ES-I3 (cell line): ENCODE measurements at regions not wholly inside any gene's neighbourhood (a gene's known extent, or its start where the extent isn't known, plus 50 kb on each side); places are given as distances from the start of the nearest gene placed in this dataset.
"Not testable (repeated sequence)": the region's sequence is repeated elsewhere in the genome, so short reads cannot be mapped to it uniquely, and the experiment has no call there.

ENCODE experiments used
- H3K36me3 ChIP-seq: 2 replicates; pipeline ENCODE4 v1.6.1; 2013; ENCODE audit warnings: mild to moderate bottlenecking, low read length, control low read depth, moderate library complexity; ENCODE audit not compliant: insufficient read depth
- H3K4me1 ChIP-seq: 2 replicates; pipeline ENCODE4 v1.6.1; 2013; ENCODE audit warnings: mild to moderate bottlenecking, control low read depth, low read length; ENCODE audit not compliant: insufficient read depth
- H3K9ac ChIP-seq: 2 replicates; pipeline ENCODE4 v1.6.1; 2013; ENCODE audit warnings: low read depth, mild to moderate bottlenecking, low read length, moderate library complexity
- H3K9me3 ChIP-seq: 2 replicates; pipeline ENCODE4 v1.6.1; 2013; ENCODE audit warnings: mild to moderate bottlenecking, low read length, moderate library complexity; ENCODE audit not compliant: control insufficient read depth, insufficient read depth

GRCh38 chr21:28877318-28877884, 115.3 kb downstream of the LTN1 start:
- Histone ChIP-seq H3K9ac (no peak overlapping the region), H3K36me3 (peaks cover 18% of the 10 kb centered on the region), H3K9me3 (no peaks in the 10 kb centered on the region), H3K4me1 (no peaks in the 10 kb centered on the region)

- Histone ChIP-seq H3K36me3 (peaks cover 13% of the 10 kb centered on the region), H3K9ac (no peak overlapping the region), H3K4me1 (no peaks in the 10 kb centered on the region), H3K9me3 (no peaks in the 10 kb centered on the region)
Measured at GRCh38 chr21:28875078-28875477, 117.6 kb downstream of the LTN1 start.

GRCh38 chr21:28872218-28872617, 120.5 kb downstream of the LTN1 start:
- Histone ChIP-seq H3K9ac (no peak overlapping the region), H3K4me1 (no peaks in the 10 kb centered on the region), H3K36me3 (peaks cover 13% of the 10 kb centered on the region), H3K9me3 (no peaks in the 10 kb centered on the region)

GRCh38 chr21:28871388-28872010, 121.2 kb downstream of the LTN1 start:
- Histone ChIP-seq H3K36me3 (peaks cover 12% of the 10 kb centered on the region), H3K9me3 (no peaks in the 10 kb centered on the region)

GRCh38 chr21:28867401-28867800, 125.3 kb downstream of the LTN1 start:
- Histone ChIP-seq H3K9ac (no peak overlapping the region), H3K9me3 (no peaks in the 10 kb centered on the region), H3K4me1 (no peaks in the 10 kb centered on the region), H3K36me3 (peaks cover 3% of the 10 kb centered on the region; the same call in 1 of the 2 replicates)

More at GRCh38 chr21:28871388-28872010, 121.2 kb downstream of the LTN1 start:
- no peaks in the 10 kb centered on the region for H3K4me1 ChIP-seq
- H3K9ac ChIP-seq, result no peak overlapping the region

- no peaks in the 10 kb centered on the region for H3K4me1 ChIP-seq
- H3K9me3 ChIP-seq, result no peaks in the 10 kb centered on the region
- H3K36me3 ChIP-seq, result no peaks in the 10 kb centered on the region; the same call in 1 of the 2 replicates
- no peak overlapping the region for H3K9ac ChIP-seq
Measured at GRCh38 chr21:28865488-28866186, 127.0 kb downstream of the LTN1 start.

GRCh38 chr21:28858424-28858823, 134.3 kb downstream of the LTN1 start:
- no peak overlapping the region for H3K9ac ChIP-seq
- peaks cover 6% of the 10 kb centered on the region for H3K4me1 ChIP-seq
- H3K9me3 ChIP-seq, result no peaks in the 10 kb centered on the region
- no peaks in the 10 kb centered on the region for H3K36me3 ChIP-seq

GRCh38 chr21:28857752-28858151, 134.9 kb downstream of the LTN1 start:
- Histone ChIP-seq H3K9ac (no peak overlapping the region), H3K36me3 (no peaks in the 10 kb centered on the region), H3K9me3 (no peaks in the 10 kb centered on the region), H3K4me1 (peaks cover 6% of the 10 kb centered on the region)

GRCh38 chr21:28856588-28857250, 136.0 kb downstream of the LTN1 start:
- no peaks in the 10 kb centered on the region for H3K36me3 ChIP-seq
- H3K4me1 ChIP-seq, result peaks cover 6% of the 10 kb centered on the region
- H3K9ac ChIP-seq, result no peak overlapping the region
- no peaks in the 10 kb centered on the region for H3K9me3 ChIP-seq

- peaks cover 6% of the 10 kb centered on the region for H3K4me1 ChIP-seq
- H3K9me3 ChIP-seq, result no peaks in the 10 kb centered on the region
- H3K9ac ChIP-seq, result no peak overlapping the region
- no peaks in the 10 kb centered on the region for H3K36me3 ChIP-seq
Measured at GRCh38 chr21:28852706-28853105, 140.0 kb downstream of the LTN1 start.

- H3K9me3 ChIP-seq, result no peaks in the 10 kb centered on the region
- H3K4me1 ChIP-seq, result peaks cover 4% of the 10 kb centered on the region
- H3K9ac ChIP-seq, result no peak overlapping the region
- H3K36me3 ChIP-seq, result no peaks in the 10 kb centered on the region
Measured at GRCh38 chr21:28851645-28852044, 141.0 kb downstream of the LTN1 start.

GRCh38 chr21:28839237-28839636, 153.4 kb downstream of the LTN1 start:
- not testable (repeated sequence) for H3K9me3 ChIP-seq, H3K36me3 ChIP-seq, H3K4me1 ChIP-seq, H3K9ac ChIP-seq

- H3K9ac ChIP-seq, H3K9me3 ChIP-seq, H3K4me1 ChIP-seq, H3K36me3 ChIP-seq: not testable (repeated sequence)
Measured at GRCh38 chr21:28837426-28837825, 155.3 kb downstream of the LTN1 start.

GRCh38 chr21:28836588-28836987, 156.1 kb downstream of the LTN1 start:
- not testable (repeated sequence) for H3K36me3 ChIP-seq, H3K4me1 ChIP-seq, H3K9me3 ChIP-seq, H3K9ac ChIP-seq
